K562 (cell line): ENCODE measurements at regions not wholly inside any gene's neighbourhood (a gene's known extent, or its start where the extent isn't known, plus 50 kb on each side); places are given as distances from the start of the nearest gene placed in this dataset.

Experiments
- MAFK ChIP-seq: IDR thresholded peaks from 2 replicates; pipeline ENCODE4 v1.6.1; 2011; ENCODE audit warnings: low read length, improper control_type of control experiment
- TF ChIP-seq, protein P1 (sequence below): fragments of 250-450 bp; sonication (Bioruptor Pico); IDR thresholded peaks from 2 replicates; pipeline ENCODE4 v1.8.0; 2021; ENCODE audit warnings: mild to moderate bottlenecking, moderate library complexity
- TF ChIP-seq, protein P2 (sequence below), 2 experiments: fragments of 450-650 bp; IDR thresholded peaks; 2 replicates each; pipeline ENCODE4 v1.6.1; 2016; ENCODE audit warnings: mild to moderate bottlenecking in 2 of 2, borderline replicate concordance in 1 of 2, low read depth in 1 of 2, moderate library complexity in 1 of 2

DNA sequence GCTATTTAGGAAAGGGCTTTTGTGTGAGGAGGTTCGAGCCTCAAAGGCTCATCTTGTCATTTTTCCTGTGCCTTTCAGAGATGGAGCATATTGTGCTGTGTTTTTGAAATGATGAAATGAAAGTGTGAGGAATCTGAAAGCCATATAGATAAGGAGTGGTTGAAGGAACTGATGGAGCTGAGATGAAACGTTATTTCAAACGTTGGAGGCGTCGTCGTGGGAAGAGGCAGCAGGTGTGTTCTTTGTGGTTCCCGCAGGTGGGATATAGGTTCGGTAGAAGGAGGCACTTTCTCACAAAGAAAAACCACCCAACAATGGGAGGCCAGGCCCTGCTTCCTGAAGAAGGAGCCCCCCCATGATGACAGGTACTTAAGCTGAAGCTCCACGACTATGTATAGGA lies 83.2 kb upstream of the SNAP25 start (continued):
- TF ChIP-seq, protein P1, sequence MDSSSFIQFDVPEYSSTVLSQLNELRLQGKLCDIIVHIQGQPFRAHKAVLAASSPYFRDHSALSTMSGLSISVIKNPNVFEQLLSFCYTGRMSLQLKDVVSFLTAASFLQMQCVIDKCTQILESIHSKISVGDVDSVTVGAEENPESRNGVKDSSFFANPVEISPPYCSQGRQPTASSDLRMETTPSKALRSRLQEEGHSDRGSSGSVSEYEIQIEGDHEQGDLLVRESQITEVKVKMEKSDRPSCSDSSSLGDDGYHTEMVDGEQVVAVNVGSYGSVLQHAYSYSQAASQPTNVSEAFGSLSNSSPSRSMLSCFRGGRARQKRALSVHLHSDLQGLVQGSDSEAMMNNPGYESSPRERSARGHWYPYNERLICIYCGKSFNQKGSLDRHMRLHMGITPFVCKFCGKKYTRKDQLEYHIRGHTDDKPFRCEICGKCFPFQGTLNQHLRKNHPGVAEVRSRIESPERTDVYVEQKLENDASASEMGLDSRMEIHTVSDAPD (CRISPR knock-in tag) = no peak
- TF ChIP-seq, protein P2, sequence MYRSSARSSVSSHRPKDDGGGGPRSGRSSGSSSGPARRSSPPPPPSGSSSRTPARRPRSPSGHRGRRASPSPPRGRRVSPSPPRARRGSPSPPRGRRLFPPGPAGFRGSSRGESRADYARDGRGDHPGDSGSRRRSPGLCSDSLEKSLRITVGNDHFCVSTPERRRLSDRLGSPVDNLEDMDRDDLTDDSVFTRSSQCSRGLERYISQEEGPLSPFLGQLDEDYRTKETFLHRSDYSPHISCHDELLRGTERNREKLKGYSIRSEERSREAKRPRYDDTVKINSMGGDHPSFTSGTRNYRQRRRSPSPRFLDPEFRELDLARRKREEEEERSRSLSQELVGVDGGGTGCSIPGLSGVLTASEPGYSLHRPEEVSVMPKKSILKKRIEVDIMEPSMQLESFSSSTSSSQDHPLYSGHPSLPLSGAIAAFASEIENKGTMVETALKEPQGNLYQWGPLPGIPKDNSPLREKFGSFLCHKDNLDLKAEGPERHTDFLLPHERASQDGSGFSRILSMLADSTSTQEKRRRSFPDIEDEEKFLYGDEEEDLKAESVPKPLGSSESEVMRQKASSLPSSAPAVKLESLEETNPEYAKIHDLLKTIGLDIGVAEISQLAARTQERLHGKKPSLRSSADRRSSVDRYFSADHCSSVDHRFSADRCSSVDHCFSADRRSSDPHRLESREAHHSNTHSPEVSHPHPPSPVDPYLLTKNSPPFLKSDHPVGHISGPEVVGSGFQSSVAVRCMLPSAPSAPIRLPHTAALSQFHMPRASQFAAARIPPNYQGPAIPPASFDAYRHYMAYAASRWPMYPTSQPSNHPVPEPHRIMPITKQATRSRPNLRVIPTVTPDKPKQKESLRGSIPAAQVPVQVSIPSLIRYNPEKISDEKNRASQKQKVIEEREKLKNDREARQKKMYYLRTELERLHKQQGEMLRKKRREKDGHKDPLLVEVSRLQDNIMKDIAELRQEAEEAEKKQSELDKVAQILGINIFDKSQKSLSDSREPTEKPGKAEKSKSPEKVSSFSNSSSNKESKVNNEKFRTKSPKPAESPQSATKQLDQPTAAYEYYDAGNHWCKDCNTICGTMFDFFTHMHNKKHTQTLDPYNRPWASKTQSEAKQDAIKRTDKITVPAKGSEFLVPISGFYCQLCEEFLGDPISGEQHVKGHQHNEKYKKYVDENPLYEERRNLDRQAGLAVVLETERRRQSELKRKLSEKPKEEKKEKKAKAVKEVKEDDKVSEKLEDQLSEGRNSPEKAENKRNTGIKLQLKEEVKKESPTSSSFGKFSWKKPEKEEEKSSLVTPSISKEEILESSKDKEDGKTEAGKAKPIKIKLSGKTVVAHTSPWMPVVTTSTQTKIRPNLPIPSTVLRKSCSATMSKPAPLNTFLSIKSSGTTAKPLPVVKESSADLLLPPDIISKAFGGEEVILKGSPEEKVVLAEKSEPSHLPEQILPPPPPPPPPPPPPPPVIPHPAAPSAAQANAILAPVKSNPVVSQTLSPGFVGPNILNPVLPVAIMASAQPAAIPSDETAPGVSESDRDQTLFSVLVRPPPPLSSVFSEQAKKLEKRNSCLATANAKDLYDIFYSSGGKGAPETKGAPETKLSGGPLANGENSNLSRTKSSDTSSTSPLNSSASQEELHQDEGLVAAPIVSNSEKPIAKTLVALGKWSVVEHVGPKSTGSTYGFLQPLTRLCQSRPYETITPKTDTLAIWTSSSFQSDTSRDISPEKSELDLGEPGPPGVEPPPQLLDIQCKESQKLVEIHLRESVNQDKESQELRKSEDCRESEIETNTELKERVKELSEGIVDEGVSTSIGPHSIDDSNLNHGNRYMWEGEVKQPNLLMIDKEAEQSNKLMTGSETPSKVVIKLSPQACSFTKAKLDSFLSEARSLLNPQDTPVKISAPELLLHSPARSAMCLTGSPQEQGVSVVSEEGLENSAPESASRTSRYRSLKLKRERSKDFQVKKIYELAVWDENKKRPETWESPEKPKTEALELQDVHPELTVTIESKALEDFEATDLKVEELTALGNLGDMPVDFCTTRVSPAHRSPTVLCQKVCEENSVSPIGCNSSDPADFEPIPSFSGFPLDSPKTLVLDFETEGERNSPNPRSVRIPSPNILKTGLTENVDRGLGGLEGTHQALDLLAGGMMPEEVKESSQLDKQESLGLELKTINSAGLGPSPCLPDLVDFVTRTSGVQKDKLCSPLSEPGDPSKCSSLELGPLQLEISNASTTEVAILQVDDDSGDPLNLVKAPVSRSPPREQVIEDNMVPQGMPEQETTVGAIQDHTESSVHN (IDR thresholded peaks at IDR 0.05; ENCODE audit: borderline replicate concordance in 1 of 2, low read depth in 1 of 2) = no peak
- no peak for TF ChIP-seq MAFK
